Limb (tissue), 2 donors: ENCODE measurements at regions not wholly inside any gene's neighbourhood (a gene's known extent, or its start where the extent isn't known, plus 50 kb on each side); places are given as distances from the start of the nearest gene placed in this dataset.
"Not testable (repeated sequence)": the region's sequence is repeated elsewhere in the genome, so short reads cannot be mapped to it uniquely, and the experiment has no call there.

ENCODE experiments used
- DNase-seq, 2 donors: peaks; one replicate each; pipeline ENCODE4 v3.0.0-alpha.2; 2016; ENCODE audit errors: extremely low spot score in 2 of 2

GRCh38 chr6:139699911-139700310 is 325.5 kb upstream of the CITED2 start:
- no peak for DNase-seq

- DNase-seq = no peak
Measured at GRCh38 chr6:139699335-139699734, 324.9 kb upstream of the CITED2 start.

DNA sequence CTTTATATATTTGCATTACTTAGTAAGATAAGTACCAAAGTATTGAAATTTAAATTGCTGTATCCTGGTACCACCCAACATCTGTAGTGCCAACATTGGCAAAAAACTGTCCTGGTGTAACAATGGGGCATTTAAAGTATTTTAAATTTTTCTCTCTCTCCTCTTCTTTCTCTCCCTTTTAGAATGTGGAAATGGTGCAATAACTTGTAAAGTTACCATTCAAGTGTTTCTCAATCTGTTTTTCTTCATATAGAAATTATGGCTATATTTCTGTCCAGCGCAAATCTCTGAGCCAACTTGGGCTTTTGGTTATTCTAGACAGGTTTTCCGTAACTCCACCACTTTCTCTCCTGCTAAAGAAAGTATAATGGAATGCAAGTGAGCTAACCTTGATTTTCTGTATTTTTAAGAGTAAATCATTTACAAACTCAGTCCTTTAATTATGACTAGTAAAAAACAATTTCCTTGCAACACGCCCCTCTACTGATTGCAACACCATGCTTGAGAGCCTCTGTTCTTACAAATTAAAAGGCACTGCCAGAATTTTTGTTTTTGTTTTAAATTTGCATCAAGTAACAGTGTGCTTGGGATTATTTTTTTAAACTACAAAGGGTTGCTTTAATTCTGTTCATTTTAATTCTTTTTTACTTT is 324.2 kb upstream of the CITED2 start:
- DNase-seq = no peak

DNA sequence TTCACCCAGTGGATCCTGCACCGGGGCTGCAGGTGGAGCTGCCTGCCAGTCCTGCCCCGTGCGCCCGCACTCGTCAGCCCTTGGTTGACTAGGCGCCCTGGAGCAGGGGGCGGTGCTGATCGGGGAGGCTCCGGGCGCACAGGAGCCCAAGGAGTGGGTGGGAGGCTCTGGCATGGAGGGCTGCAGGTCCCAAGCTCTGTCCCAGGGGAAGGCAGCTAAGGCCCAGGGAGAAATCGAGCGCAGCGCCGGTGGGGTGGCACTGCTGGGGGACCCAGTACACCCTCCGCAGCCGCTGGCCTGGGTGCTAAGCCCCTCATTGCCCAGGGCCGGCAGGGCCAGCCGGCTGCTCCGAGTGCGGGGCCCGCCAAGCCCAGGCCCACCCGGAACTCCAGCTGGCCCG is 323.4 kb upstream of the CITED2 start:
- not testable (repeated sequence) for DNase-seq

DNA sequence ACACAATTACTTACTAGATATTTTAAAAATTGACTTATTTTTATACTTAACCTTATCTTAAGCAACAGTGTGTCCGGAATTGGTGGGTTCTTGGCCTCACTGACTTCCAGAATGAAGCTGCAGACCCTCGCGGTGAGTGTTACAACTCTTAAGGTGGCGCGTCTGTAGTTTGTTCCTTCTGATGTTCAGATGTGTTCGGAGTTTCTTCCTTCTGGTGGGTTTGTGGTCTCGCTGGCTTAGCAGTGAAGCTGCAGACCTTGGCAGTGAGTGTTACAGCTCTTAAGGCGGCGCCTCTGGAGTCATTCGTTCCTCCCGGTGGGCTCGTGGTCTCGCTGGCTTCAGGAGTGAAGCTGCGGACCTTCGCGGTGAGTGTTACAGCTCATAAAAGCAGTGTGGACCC is 322.5 kb upstream of the CITED2 start:
- not testable (repeated sequence) for DNase-seq

- no peak for DNase-seq
Measured at GRCh38 chr6:139695361-139695760, 320.9 kb upstream of the CITED2 start.

DNA sequence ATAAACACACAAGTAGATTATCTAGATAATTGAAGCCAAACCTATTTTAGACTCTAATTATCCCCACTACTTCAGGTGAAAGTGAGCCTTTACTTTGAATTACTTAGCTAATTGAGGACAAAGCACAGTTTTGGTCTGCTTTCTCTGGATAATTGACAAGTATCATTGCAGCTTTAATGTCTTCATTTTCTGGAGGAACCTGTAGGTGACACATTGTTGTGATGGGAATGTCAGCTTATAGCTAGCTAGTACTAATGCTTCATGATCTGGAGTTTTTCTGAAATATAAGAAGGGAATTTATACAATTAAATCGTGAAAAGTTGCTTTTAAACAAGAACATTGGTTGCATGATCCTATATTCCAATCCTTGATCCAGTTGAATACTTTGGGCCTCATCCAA is 319.3 kb upstream of the CITED2 start:
- no peak for DNase-seq

- DNase-seq = no peak
Measured at GRCh38 chr6:139690007-139690406, 315.6 kb upstream of the CITED2 start.

DNA sequence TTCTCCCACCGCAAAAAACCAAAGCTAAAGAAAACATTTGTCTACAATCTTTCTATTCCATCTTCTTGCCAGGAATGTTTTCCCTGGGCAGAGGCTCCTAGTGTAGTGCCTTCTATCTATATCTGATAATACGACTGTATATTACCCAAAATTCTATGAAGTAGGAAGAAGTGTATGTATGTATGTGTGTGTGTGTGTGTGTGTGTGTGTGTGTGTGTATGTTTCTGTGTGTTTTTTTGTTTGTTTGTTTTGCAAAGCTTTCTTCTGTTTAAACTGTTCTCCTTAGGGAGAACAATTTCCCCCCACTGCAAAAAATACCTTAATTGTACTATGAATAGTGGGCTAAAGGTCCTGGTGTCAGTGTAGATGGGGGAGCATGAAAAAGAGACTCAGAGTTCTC is 312.6 kb upstream of the CITED2 start:
- no peak for DNase-seq

DNA sequence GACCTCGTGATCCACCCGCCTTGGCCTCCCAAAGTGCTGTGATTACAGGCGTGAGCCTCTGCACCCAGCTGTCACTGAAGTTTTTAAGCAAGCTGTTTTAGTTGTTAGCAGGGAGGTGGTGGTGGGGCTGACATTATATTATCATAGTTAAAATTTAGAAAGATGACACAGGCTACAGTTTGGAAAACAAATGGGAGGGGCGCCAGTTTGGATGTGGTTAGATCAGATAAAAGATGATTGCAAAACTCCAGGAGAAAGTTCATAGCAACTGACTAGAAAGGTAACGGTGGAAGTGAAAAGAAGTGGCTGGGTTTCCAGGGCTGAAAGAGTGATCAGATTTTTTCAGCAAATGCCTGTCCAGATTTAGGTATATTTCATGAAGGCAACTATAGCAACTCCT is 311.9 kb upstream of the CITED2 start:
- no peak for DNase-seq

- no peak for DNase-seq
Measured at GRCh38 chr6:139685009-139685408, 310.6 kb upstream of the CITED2 start.

DNA sequence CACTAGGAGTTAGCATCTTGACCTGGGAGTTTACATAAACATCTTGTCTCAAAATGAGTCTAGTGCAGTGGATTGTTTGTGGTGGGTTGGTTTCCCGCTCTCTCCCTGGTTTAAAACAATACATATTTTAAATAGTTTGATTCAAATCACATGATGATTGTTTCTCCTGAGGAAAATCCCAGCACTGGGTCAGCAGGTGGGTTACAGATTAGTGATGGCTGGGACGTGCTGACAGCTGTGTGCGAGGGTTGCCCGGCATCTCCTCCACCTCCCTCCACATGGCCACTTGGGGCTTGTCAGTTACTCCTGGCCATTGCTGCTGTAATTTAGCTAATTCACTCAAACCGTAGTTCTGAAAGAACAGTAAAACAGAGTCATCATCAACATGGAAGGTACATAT is 306.4 kb upstream of the CITED2 start:
- DNase-seq = no peak

GRCh38 chr6:139679516-139680179 is 305.2 kb upstream of the CITED2 start:
- no peak for DNase-seq

GRCh38 chr6:139676718-139677117 is 302.3 kb upstream of the CITED2 start:
- DNase-seq = no peak

- no peak for DNase-seq
Measured at GRCh38 chr6:139666284-139666683, 291.8 kb upstream of the CITED2 start.

DNA sequence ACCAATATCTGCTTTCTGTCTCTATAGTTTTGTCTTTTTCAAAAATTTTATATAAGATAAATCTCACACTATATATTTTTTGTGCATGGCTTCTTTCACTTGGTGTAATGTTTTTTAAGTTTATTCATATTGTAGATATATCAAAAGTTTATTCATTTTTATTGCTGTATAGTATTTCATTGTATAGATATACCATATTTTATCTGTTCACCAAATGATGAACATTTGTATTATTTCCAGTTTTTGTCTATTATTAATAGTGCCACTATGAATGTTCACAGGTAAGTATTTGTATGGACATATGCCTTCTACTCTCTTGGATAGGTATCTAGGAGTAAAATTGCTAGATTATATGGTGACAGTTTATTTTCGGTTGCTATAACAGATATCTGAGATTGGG is 289.5 kb upstream of the CITED2 start:
- no peak for DNase-seq

DNA sequence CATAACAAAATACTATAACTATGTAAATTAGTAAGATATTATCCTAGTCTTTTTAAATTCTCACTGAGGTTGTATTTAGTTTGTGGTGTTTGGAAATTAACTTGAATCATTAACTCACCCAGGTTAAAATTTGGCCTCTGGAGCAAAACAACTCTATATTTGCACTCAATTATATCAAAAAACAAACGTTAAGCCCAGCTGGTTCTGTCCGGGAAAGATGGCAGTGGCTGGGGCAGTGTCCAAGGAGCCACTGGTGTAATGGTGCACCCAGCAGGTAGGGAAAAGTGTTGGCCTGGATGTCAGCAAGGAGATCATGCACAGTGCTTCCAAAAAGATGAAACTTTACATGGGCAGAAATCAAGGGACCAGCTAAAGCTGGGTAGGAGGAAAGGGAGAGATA is 285.3 kb upstream of the CITED2 start:
- no peak for DNase-seq

- no peak for DNase-seq
Measured at GRCh38 chr6:139659196-139659595, 284.7 kb upstream of the CITED2 start.

GRCh38 chr6:139657119-139657518 is 282.7 kb upstream of the CITED2 start:
- no peak for DNase-seq

GRCh38 chr6:139655783-139656705 is 281.6 kb upstream of the CITED2 start:
- DNase-seq = no peak

DNA sequence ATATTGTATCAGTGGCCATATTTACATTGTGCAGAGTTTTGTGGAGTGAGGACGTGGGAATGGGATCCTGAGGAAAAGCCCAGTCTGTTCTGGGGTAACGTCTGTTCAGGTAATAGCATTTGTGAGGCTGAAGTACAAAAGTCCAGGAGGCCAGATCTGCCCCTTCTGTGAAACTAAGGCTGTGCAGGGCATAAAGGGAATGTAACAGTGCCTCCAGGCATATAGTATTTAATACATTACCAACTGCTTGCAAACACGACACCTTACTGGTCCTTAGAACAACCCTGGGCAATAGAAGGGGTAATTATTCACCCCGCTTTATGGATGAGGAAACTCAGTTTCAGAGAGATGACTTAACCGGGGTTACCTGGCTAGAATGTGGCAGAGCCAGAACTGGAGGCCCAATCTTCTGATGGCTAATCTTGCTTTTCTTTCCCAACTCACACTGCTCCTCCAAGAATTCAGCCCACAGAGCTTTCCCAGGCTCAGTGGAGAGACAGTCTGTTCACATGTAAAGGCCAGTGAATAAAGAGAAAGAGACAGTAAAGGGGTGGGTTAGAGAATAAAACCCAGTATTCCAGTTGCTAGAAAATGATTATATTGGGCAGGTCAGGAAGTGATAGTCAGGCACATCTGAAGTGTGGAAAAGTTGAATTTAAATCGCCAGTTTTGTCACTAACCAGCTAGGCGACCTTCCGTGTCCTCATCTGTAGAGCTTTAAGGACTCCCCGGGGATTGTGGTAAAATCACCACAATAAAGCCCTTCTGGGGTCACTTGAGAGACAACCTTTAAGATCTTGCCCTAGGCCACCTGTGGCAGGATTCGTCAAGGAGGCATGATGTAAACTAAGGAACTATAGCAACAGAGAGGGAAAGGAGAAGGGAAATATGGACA is 280.7 kb upstream of the CITED2 start:
- no peak for DNase-seq
